ENCODE measurements at regions not wholly inside any gene's neighbourhood (a gene's known extent, or its start where the extent isn't known, plus 50 kb on each side); places are given as distances from the start of the nearest gene placed in this dataset.

DNA sequence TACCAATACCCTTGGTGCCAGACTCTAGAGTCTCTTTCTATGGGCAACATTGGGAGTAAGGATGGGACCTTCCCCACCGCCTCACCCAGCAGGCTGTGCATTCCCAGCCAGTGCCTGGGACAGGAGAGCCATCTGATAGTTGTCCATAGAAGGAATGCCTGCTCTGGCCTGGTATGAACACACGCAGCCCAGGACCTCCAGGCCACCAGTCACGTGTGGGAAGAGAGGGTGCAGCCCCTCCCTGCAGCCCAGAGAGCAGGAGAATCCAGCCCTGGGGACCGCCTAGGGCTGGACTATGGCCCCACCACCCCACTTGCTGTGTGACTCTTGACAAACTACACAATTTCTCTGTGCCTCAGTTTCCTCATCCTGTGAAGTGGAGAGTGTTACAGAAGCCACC lies 52.5 kb upstream of the ID2 start:
- TF ChIP-seq, protein P1, sequence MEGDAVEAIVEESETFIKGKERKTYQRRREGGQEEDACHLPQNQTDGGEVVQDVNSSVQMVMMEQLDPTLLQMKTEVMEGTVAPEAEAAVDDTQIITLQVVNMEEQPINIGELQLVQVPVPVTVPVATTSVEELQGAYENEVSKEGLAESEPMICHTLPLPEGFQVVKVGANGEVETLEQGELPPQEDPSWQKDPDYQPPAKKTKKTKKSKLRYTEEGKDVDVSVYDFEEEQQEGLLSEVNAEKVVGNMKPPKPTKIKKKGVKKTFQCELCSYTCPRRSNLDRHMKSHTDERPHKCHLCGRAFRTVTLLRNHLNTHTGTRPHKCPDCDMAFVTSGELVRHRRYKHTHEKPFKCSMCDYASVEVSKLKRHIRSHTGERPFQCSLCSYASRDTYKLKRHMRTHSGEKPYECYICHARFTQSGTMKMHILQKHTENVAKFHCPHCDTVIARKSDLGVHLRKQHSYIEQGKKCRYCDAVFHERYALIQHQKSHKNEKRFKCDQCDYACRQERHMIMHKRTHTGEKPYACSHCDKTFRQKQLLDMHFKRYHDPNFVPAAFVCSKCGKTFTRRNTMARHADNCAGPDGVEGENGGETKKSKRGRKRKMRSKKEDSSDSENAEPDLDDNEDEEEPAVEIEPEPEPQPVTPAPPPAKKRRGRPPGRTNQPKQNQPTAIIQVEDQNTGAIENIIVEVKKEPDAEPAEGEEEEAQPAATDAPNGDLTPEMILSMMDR (IDR thresholded peaks at IDR 0.05; ENCODE audit: low read depth, low read length, poor library complexity, severe bottlenecking) = no peak
- TF ChIP-seq EZH2phosphoT487 (IDR thresholded peaks at IDR 0.05; ENCODE audit: borderline replicate concordance, low read length) = no peak

All from DOHH2 (cell line).